Retina (tissue), 1 donor: ENCODE measurements at regions not wholly inside any gene's neighbourhood (a gene's known extent, or its start where the extent isn't known, plus 50 kb on each side); places are given as distances from the start of the nearest gene placed in this dataset.
A peak's percentile ranks its signal among the peaks of the same experiment; 100 is the strongest.
"Not testable (repeated sequence)": the region's sequence is repeated elsewhere in the genome, so short reads cannot be mapped to it uniquely, and the experiment has no call there.

ENCODE experiments used
- DNase-seq: peaks from one replicate; pipeline ENCODE4 v3.0.0-alpha.2; 2016

DNA sequence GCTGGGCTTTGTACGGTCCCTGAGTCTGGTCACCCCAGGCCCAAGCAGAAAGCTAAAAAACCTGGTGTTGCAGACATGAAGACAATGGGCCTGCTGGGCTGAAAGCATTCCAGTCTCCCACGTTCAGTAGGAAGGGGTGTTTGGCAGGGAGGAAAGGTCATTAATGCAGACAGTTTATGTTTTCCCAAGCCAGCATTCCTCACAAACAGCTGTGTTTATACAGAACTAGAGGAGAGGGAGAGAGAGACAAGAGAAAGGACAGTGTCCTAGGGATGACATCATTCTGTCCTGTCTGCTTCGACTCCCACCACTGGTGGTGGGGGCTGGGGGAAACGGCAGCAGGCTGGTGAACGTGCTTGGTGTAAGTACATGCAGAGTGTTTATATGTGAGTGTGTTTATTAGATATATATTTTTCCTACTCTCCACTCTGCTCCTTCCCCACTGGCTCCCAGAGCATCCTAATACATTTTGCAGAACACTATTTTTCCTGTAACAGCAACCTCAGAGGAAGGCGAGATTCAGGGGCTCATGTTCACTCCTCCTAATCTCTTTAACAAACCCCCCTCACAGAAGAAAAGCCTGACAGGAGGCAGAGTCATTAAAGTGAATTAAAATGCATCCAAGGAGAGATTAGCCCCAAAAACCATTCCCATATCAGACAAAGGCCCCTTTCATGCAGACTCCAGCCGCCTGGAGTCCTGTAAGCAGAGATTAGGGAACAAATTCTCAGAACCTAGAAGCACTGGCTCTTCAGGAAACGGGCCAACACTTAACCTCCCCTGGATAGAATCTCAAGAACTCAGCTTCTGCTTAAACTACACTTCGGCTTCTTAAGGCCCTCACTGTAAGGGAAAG, 380.4 kb downstream of the TNS1 start:
- DNase-seq = peak; percentile 72

GRCh38 chr2:217621391-217621801, 381.4 kb downstream of the TNS1 start:
- DNase-seq = no peak

GRCh38 chr2:217618744-217619143, 384.1 kb downstream of the TNS1 start:
- DNase-seq = no peak

- DNase-seq = peak; percentile 67
These were observed 385.2 kb downstream of the TNS1 start for GRCh38 chr2:217617616-217618022.

- DNase-seq = no peak
These were observed 385.9 kb downstream of the TNS1 start for GRCh38 chr2:217616936-217617335.

GRCh38 chr2:217615171-217615570, 387.6 kb downstream of the TNS1 start:
- no peak for DNase-seq

DNA sequence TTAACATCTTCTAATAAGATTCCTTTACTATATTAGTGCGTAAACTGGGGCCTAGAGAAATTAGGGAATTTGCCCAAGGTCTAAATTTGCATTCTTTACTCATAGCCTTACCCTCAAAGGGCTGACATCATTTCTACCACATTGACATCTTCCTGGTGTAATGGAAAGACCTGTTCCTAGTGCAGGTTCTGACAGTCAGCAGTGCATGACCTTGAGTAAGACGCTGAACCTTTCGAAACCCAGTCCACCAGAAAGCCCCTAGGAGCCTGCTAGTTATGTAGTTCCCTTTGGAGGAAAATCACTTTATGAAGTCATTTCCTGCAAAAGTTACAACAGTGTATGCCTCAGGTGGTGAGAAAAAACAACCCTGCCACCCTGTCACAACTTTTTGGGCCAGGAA, 388.3 kb downstream of the TNS1 start:
- DNase-seq = no peak

DNA sequence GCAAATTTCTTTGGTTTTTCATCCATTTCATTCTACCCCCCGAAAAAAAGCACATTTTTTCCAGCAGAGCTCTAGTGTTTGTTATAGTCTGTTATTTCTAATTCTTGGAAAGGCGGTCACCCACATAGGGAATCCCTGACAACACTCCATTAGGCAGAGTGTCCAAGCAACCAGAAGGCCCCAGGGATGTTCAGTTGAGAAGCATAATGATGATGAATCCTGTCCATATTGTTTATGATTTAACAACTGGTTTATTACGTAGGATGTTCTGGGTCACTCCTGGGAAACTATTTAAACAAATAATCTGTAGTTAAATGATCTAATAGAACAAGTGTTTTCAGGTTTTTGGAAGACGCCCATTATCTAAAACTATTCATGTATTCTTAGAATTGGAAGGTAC, 388.7 kb downstream of the TNS1 start:
- DNase-seq = no peak

DNA sequence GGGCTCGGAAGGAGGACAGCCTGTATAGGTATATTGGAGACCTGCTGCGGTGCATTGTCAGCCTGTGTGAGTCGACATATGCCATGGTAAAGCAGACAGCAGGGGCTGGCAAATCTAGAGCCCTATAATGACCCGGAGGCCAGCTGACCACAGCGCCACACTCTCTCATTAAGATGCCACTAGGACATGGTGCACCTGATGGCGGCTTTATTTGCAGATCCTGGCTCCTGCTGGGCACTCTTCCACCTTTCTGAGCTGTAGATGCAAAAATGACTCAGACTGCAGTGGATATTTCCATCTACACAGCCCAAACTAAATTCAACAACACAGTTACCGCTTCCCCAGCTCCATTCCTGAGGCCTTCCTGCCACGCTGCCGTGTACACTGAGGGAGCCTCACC, 389.9 kb downstream of the TNS1 start:
- no peak for DNase-seq

GRCh38 chr2:217612211-217612610, 390.6 kb downstream of the TNS1 start:
- DNase-seq = no peak

DNA sequence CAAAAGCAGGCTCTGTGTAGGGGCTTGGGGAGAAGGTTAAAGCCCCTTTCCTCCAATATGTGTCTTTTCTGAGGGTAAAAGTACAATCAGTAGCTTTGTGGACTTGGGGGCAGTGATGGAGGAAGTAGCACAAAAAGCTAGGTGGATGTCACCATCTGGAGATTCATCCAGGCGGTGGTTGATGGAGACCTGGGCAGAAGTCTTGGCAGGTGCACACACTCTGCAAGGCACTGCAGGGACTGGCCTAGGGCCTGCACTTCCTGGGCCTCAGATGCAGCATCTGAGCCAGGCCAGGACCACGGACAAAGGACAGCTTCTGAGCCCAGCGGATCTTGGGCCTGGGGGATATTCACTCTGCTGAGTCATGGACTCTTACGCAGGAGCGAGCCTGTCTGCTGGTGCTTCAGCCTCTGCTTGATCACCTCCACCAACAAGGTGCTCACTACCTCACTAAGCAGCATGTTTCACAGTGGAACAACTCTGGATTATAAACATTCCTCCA, 391.1 kb downstream of the TNS1 start:
- no peak for DNase-seq

DNA sequence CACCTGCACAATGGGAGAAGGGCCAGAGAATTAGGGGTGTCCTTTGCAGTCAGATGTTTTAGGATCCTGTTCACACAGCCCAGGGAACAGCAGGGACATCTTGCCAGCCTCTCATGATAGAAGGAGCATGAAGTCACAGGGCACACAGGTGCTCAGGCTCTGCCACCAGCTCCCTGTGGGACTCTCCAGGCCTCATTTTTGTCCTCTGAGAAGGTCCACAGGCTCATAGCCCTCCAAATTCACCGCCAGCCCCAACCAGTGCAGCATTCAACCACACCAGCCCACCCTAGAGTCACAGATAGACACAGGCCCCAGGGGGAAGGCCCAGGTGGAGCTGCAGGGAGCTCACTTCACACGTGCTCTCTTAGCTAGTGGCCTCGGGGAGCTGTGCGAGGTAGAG, 391.7 kb downstream of the TNS1 start:
- no peak for DNase-seq

DNA sequence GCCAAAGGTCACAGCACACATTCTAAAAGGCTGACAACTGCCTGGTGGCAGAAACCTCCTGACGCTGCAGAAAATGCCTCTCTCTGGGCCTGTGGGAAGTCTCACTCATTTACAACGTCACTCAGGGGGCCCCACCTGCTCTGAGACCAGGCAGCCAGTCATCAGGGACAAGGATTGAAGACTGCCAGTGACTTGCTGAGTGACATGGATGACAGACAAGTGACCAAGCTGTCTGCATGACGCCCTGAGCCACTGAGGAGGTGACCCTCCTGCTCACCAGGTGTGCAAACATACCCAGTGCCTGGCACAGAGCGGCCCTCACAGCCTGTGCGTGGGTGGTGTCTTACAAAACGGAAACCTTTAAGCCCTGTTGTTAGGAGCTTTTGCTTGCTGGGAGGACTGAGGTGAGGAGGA, 392.4 kb downstream of the TNS1 start:
- DNase-seq = no peak

- DNase-seq = no peak
These were observed 392.8 kb downstream of the TNS1 start for GRCh38 chr2:217609952-217610351.

GRCh38 chr2:217606296-217606695, 396.5 kb downstream of the TNS1 start:
- DNase-seq = no peak

DNA sequence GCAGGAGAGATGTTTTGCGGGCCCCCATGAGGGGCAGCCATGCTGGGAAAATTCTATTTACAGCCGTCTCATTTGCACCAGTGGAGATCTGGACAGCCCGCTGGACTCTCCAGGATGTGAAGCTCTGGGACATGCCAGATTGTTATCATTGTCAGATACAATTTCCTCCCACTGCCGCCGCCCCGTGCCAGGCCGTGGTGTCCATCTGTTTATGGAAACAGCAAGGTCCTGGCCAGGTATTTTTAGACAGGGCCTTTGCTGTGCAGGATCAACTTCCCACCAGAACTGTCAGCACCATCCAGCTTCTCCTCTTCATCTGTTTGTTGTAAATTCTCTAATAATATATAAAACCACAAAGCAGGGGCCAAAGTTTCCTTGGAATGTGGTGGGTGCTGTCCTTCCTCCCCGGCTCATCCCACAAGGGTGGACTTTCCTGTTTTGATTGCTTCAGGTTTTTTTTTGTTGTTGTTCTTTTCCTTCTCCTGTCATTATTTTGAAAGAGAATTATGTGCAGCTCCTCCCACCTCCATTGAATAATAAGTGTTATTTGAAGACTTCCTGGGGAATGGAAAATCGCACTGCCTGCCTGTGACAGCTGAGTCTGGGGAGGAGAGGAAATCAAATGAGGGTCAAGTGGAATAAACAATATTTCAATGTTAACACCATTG, 398.1 kb downstream of the TNS1 start:
- no peak for DNase-seq

- no peak for DNase-seq
These were observed 401.2 kb downstream of the TNS1 start for GRCh38 chr2:217601601-217602000.

DNA sequence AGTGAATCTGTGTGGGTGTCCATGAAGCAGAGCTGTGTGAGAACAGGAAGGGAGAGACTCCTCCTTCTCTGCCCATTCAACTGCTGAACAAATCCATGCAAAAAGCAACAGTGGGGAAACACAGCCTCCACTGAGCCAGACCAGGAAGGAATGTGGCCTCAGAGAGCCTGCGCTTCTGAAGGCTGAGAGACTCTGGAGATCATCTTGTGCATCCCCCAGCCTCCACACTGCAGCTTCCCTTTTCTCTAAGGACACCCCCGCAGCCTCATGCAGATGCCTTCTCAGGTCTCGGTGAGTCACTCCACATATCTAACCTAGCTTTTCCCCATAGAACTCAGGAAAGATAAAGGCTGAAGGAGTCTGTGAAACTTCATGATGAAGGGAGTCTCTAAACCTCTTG, 402.9 kb downstream of the TNS1 start:
- DNase-seq = no peak

DNA sequence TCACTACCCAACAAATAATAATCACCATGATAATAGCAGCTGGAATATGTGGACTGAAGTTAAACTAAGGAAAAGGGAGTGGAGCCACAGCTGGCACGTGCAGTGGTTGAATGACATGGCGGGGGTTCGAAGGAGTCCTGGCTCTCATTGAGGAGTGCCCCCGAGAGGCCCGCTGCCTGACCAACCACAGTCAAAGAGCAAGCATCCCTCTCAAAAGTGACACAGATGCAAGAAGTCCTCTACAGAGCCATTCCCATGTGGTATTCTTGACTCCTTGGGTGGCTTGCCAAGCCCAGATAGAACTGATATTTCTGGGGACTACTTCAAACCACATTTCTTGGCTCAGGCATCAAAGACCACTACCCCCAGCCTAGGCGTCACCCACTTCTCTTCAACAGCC, 405.1 kb downstream of the TNS1 start:
- DNase-seq = no peak

DNA sequence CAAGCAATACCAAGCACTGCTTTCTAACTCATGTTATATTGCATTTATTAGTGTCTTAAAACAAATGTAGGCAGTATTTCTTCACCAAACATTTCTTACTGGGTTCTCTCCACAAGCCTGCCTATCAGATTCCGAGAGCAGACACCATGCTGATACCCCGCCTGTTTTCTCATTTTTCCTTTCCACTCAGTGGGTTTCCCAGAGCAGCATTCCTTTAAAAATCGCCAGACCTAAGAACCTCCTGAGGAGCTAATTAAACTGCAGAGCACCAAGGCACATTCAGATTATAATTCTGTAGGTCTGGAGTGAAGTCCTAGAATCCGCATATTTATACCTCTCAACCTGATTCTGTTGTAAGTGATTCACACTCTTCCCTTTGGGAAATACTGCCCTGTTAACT, 405.6 kb downstream of the TNS1 start:
- no peak for DNase-seq

- no peak for DNase-seq
These were observed 409.1 kb downstream of the TNS1 start for GRCh38 chr2:217593732-217594131.

DNA sequence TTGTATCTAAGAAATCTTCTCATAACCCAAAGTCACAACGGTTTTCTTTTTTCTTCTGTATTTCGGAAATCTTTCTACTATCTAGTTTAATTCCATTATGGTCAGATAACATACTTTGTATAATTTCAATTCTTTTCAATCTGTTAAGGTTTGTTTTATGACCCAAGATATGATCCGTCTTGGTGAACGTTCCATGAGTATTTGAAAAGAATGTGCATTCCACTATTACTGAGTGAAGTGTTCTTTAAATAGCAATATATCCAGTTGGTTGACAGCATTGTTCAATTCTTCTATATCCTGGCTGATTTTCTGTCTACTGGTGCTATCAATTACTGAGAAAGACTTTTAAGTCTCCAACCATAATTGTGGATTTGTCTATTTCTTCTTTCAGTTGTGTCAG, 414.5 kb downstream of the TNS1 start:
- no peak for DNase-seq

DNA sequence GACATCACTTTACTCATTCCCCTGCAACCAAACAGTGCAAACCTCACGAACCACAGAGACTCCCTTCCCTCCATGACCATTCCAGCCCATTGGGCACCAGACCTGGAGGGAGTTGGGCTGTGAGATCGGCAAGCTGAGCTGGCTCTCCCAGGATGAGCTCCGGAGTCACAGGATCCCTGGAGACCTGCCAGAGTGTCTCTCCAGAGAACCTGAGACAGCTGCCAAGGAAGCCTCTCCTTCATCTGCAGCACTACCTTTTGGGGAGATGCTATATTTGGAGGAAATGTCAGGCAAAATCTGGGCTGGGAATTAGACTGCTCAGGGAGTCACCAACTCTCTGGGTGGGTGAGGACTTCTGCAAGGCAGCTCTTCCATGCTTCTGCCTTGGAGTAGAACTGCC, 417.4 kb downstream of the TNS1 start:
- no peak for DNase-seq

- DNase-seq = not testable (repeated sequence)
These were observed 422.4 kb downstream of the TNS1 start for GRCh38 chr2:217580407-217580806.
